ENCODE measurements at regions not wholly inside any gene's neighbourhood (a gene's known extent, or its start where the extent isn't known, plus 50 kb on each side); places are given as distances from the start of the nearest gene placed in this dataset.
"Not testable (repeated sequence)": the region's sequence is repeated elsewhere in the genome, so short reads cannot be mapped to it uniquely, and the experiment has no call there.

DNA sequence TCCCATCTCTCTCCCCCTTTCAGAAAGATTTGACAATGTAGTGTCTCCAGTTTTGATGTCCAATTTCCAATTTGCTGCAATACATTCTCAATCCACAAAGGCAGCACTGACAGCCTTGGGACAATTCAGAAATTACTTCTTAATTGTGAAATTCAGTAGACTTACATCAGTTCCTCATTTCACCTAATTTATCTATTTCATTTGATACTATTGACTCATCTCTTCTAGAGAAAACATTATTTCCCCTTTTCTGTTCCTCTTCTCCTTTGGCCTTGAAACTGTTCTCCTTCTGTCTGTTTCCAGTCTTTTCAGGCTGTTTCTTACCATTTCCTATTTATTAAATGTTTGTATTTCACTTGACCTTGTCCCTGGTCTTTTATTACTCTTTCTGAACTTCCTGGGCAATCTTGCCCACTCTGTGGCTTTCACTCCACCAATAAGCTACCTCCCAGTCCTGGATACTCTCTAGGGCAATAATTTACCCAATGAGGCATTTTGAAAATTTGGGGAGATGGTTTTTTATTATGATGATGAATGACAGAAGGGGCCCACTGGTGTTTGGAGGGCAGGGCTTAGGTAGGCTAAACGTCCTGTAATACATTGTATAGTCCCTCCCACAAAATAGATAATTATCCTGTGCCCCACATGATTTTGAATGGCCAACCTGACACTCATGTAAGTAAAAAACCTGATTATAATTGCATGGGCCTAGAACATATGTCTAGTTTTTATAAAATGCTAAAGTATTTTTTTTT is 498.0 kb upstream of the BOD1L1 start:
- no peak for DNase-seq

DNA sequence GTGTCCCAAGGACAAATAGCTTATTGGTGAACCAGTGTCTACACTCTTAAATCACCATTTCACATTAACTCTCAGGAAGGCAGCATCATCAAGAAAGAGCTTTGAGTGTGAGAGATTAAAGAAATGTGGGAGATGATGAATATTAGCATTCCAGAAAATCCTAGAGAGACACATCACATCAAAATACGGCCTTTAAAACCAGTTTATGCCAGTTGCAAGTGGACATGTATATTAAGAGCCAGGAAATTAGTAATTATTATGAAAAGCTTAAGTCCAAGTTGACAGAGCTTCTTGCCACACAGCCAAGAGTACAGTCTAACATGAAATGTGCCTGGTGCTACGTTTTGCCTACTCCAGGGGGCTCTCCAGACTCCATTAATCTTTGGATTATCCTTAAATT is 503.0 kb upstream of the BOD1L1 start:
- no peak for DNase-seq

DNA sequence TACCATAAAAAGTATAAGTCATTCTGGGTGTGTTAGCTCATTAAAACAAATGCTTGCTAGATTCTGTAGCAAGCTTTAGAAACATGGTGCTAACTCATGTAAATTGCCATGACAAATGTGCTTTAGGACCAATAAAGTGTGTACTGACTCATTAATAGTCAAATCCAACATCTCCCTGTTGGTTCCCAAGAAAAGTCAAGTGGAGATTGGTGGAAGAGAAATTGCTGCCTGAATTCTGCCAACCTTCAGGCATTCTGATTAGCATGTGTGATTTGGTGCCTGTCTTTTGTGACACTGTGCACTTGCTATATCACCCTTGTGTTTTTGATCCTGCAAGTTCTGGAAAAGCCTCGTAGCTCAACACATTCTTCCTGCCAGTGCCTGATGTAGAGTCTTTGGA is 503.8 kb upstream of the BOD1L1 start:
- no peak for DNase-seq

DNA sequence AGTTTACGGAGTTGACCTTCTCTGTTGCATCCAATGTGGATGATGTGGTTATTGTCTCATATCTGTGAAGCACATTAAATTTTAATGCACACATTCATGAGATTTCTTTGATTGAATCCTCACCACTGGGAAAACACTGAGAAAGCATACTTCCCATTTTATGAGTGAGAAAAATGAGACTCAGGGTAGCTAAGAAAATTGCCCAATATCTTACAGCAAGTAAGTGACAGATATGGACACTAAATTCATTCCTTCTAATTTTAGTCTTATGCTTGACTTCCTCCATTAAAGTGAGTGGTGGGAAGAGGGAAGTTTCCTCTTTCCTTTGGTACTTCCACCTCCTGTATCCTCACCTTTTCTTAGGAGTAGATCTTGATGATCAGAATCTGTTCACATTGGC is 504.8 kb upstream of the BOD1L1 start:
- no peak for DNase-seq

DNA sequence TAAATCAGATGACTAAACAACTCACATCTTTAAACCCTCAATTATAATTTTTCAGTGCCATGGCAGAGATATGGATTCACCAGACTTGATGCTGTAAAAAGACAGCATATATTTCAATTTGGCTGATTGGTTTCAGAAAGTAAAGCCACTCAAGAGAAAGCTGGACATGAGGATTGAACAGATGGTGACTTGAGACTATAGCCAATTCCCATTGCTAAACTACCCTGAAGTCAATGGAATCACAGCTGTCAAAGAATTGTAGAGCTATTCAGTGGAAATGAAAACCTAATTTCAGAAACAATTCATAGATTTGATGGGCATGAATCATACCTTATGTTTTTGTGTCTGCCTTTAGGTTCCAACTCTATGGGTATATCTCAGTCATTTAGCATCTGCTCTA is 510.6 kb upstream of the BOD1L1 start:
- no peak for DNase-seq

DNA sequence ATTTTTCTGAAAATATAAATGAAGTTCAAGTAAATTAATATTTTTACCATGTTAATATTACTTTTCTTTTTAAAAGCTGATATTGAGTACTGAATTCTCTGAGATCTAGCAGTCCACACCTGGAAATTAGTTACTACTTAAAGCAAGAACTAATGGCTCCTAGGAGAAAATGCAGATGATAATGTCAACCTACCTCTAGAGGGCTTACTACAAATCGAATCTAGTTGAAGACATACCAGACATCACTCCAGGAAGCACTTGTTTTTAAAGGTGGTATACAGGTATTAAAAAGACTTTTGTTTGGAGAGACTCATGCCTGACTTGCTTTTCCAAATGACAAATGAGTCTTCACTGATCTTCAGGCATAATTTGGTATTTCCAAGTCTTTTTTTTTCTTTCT is 516.4 kb upstream of the BOD1L1 start:
- no peak for DNase-seq

DNA sequence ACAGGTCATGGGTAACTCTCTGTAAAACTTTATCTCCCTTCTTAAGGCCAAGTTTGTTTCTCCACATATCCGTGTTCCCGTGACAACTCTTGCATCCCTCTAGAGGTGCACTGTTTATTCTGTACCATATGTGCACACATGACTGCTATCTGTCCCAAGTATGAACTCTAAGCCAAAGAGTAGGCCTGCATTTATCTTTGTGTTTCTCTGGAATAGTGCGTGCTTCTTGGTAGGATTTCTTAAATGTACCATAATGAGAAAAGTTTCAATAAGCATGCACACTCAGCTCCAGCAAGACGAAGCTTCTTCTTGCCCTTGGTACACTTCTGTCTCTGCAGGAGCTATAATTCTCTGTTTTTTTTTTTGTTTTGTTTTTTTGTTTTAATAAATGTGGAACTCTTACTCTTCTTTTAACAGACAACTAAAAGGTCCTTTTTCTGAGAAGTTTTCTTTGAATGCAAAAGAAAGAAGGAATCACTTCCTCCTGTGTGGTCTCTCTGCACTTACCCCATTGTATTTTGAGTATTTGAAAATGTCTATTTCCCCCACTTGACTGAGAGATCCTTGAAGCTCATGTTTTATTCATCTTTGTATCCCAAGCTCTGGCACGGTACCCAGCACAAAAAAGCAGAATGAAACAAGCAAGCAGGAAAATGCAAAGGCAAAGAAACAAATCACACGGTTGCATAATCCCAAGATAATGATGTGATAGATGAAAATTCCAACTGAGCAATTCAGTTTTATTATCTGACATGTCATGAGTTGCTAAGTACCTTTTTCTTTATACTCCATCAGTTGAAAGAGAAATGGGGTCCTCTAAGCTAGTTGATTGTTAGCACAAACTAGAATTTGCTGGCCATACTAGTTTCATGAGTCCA is 521.9 kb upstream of the BOD1L1 start:
- DNase-seq = no peak

DNA sequence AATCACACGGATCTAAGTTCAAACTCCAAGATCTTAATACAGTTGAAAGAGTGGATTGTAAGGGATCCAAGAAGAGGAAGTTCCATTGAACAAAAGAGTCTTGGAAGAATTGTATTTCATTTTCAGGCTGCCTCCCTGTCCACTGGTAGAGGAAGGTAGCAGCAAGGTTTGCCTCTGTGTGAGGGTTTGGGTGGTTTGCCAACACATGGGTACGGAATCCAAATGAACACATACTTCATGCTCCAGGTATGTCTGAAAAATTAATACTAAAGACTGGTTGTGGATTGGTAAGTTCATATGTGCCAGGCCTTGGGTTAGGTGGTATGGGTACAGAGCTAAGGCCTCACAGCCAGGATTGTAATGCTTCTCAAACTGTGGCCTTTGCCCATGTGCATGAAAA is 523.6 kb upstream of the BOD1L1 start:
- no peak for DNase-seq

DNA sequence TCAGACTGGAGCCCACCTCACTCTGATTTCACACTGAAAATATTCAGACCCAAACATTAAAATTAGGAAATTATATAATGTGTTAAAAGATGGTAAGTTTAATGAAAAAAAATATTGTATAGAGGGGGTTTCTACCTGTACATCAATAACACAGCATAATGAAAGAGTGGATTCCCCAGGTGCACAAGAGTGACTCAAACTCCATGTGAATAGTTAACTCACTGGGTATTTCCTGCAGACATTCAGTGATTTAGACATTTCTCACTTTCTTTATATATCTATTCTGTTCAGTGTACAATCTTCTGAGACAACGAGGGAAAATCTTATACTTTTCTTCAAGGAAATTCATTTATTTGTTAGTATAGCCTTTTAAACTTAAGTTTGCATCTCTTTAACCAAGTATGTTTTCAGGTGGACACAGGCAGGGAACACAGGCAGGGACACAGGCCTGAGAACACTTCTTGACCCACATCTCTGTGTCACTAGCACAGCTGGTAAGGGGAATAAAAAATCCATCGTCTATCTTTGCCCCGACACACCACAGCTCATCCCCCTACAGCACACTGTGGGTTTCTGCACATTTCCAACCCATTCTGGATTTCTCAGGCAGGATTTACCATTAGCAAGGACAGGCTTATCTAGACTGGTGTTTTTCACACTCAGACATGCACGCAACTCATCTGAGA is 525.5 kb upstream of the BOD1L1 start:
- no peak for DNase-seq

DNA sequence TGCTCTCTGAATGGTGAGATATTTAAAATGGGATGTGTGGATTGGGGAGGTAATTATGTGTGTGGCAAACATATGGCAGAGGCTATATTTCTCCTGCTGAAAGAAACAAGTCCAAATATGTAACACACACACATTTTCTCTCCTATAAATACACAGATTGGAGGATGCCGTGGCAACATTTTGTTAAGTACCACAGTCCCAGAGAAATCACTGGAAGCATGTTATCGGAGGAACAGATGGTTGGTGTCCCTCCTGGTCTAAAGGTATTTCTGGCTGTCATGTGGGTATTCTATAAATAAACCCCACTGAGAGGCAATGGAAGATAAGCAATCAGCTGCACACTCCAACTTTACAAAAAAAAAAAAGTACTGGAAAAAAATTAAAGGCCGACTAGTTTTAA is 528.3 kb upstream of the BOD1L1 start:
- no peak for DNase-seq

DNA sequence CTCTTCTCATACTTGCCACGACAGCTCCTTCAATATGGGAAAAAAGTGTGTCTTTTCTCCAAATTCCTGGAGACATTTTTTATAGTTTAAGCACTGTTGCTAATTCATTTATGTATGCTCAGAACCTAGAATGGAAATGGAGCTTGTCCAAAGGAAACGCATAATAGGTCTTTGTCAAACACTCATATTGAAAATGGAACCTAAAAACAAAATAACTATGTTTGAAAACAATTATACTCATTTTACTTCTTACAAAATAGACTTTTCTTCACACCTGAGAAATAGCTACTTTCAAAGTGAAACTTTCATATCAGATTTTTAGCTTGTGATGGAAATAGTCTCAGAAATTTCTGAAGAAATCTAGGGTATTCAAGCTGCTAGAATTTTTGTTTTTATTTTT is 529.7 kb upstream of the BOD1L1 start:
- no peak for DNase-seq

DNA sequence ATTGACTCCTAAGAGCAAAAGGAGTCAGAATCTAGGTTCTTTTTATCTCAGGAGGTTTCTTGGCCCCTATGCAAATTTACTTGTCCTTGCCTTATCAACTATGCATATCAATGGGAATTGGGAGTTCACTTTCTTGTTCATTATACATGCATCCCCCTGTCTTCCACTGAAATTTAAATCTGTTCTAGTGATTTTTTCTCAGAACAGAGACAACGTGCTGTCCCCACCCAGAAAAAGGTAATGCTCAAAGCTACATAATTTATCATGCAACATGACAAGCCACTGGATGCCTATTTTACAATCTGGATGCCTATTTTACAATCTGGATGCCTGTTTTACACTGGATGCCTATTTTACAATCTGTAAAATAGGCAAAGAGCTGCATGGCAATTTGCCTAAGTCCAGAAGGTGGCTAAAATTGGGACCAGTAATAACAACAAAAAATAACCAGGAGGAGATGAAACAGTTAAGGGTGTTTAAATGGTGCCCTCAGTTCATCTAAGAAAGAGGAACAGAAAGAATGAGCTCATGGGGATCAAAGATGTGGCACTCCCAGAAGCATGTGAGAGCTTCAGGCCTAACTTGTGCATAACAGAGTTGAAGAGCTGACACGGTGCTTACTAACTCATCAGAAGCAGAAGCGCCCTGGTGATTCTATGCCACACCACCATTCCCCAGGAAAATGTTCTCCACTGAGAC is 537.8 kb upstream of the BOD1L1 start:
- no peak for DNase-seq

DNA sequence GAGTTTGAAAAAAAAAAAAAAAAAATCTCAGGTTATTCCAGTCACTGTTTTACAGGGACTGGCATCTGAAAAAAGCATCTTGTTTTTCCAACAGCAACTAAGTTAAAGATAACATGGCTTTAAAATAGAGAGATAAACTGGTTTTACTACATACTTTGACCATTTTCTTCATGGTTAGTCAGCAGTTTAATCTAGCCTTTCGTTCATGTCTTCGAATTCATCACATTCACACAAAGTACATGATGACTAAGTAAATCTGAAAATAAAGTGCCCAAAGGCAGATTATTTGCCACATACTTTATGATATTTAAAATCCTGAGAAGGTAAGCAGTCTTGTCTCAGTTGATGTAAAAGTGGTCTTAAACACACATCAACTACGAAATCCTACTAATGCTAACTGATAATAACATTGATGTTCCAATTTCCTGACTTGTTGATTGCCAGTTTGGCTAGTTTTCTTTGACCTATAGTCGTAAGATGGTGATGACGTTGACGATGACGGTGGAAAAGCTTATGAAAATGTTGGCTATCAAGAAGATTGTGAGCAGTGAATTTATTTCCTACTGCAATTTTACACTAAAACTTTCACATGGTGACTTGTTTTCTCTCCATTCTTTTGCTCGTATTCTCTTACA is 540.5 kb upstream of the BOD1L1 start:
- no peak for DNase-seq

DNA sequence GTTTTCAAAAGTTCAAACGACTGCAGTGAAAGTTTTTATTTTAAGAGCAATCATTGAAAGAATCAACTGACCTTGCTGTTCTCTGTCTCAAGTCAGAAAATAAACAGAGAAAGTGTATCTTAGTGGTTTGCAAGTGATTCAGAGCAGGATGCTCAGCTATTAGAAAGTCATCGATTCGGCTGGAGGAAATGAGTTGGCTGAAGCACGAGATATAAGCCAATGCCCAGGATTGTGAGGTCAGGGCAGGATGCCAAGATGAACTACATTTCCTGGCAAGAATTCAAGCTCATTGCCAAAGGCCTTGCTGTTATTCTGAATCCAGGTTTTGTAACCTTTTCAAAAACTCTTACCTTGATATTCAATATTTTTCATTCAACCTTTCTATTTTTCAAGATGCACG is 541.4 kb upstream of the BOD1L1 start:
- DNase-seq = no peak

DNA sequence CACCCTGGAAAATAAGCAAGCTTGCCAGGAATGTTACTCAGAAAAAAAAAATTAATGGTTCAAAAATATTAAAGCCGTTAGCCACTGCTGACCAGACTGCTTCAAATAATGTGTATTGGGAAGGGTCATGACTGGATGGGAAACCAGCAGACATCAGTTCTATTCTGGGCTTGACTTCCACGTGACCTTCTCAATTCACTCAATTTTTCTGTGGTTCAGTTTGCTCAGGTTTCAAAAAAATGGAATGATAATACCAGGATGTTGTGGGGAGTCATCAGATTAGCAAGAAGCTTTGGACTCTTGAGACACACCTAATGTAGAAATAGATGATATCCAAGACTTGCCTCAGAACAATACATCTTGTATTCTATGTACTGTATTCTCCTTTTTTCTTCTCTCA is 541.9 kb upstream of the BOD1L1 start:
- no peak for DNase-seq

DNA sequence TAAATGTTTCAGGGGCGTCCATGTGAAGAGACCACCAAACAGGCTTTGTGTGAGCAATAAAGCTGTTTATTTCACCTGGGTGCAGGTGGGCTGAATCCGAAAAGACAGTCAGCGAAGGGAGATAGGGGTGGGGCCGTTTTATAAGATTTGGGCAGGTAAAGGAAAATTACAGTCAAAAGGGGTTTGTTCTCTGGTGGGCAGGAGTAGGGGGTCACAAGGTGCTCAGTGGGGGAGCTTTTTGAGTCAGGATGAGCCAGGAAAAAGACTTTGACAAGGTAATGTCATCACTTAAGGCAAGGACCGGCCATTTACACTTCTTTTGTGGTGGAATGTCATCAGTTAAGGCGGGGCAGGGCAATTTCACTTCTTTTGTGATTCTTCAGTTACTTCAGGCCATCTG is 542.4 kb upstream of the BOD1L1 start:
- DNase-seq = not testable (repeated sequence)

DNA sequence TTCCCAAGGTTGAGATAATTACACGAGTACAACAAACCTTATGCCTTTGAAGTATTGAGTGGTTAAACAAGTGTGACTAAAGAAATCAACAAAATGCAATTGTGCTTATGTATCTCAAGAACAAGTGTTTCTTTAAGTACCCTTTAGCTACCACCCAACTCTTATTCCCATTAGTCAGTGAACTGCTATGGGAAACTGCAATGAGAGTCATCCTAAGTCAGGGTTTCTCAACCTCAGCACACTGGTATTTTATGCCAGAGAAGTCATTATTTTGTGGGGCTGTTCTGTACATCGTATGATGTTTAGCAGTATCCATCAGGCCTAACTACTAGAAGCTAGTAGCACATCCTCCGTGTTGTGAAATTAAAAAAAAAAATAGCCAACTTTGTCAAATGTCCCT is 549.1 kb upstream of the BOD1L1 start:
- DNase-seq = no peak

DNA sequence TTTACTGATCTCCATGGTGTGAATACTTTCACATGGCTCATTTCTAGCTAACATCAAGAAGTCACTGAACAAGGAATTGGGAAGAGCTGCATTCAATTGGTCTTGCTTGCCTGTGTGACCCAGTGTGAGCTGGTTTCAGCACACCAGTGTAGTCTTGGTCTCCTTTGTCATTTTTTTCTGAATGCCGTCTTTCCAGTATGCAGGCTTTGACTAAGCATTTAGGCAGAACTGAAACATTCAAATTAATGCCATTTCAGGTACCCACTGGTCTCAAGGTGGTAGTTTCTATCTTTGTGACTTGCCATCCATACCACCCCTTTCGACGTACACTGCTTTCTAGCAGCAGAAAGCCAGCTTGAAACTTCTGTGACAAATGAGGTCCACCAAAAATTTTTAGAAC is 550.5 kb upstream of the BOD1L1 start:
- DNase-seq = no peak

DNA sequence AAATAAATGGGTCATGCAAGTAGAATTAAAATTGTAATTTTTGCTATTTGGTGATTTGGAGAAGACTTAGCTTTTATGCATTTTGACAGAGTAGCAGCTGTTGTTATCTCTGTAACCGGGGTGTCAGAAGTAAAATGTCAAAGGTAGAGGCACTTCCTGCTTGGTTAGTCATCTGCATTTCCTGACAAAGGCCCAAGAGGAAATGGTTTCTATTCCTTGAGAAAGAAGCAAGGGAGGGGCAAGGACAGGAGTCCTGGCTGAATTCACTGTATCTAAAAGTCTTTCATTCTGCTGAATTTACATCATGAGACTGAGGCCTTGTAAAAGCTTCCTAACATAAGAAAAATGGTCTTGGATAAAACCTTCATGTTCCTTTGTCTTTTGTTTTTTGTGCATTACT is 550.9 kb upstream of the BOD1L1 start:
- DNase-seq = no peak

DNA sequence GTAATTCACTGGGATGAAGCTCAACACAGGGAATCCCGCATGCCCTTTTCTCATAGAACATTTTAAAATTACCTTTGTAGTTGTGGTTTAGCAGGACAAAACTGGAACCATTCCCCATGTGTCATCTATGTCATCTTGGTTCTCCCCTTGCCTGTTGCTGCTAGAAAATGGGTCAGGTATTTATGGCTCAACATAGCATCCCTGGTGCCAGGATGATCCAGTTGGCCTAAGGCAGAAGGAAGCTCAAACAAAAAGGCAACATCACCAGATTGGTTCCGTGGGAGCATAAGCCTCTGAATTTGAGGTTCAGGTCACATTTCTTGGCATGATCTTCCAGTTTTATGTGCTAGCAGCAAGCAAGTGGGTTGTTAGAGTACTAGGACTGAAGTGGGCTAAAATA is 552.6 kb upstream of the BOD1L1 start:
- DNase-seq = no peak

DNA sequence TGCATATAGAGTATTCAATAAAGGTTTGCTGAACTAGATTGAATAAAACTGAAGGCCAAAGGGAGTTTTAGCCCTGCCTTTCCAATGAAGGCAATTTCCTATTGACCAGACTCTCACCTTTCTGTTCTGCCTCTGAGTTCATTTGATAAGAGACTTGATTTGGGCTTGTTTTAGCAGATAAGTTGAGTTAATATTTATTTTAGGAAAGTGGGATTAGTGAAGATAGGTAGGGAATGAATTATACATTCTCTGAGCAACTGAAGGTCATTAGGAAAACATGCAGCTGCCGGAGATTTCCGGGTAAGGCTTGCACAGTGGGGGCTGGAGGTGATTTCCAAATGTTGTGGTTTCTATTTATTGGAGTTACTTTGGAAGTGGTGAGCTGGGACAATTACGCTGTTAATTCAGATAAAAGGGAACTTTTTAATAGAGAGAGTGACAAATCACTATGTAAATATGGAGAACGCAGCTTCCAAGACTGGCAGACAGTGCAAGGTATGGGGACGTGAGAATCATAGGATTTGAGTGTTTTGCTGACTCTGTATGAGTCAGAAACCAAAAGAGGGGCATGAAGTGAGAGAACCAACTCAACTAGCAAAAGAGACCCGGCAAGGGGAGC is 553.6 kb upstream of the BOD1L1 start:
- DNase-seq = no peak

DNA sequence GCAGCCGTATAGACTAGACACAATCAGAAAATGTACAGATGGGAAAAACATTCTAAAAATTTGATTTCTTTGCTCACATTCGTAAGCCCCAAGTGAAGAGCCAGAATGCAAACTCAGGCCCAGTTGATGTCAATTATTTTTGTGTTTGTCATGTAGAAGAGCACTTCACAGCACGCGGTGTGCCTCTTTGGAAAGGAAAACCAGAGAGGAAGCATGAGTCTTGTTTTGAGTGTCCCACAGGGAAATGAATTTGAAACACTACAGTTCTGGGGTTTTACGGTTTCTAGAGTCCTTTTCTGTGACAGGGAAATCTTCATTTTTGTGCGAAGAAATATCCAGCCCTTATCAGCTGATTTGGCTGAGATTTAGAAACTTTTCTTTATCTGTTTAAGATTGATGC is 554.6 kb upstream of the BOD1L1 start:
- DNase-seq = no peak
